ENCODE measurements at regions not wholly inside any gene's neighbourhood (a gene's known extent, or its start where the extent isn't known, plus 50 kb on each side); places are given as distances from the start of the nearest gene placed in this dataset.

DNA sequence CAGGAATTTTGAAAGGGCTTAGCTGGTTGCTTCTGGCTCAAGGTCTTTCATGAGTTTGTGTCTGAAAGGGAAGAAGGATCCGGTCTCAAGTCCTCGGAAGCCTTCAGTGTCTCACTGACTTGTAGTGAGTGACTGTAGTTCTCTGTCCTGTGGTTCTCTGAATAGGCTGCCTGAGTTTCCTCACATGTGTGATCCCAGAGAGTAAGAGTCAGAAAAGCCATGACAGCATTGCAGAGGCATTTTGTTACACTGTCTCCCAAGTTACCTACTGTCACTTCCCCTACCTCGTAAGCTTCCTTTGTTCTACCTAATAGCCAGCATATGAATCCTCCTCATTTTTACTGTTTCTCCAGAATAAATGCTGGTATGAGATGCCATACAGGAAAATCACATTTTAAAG lies 709.1 kb upstream of the CHAC2 start:
- H3K79me2 ChIP-seq (ENCODE audit: low read length), result no peaks in the 10 kb centered on the region
- no peaks in the 10 kb centered on the region for H3K9me3 ChIP-seq (ENCODE audit: low read length)
- no peak overlapping the region for H3K27ac ChIP-seq (ENCODE audit: low read length)
- H3K4me2 ChIP-seq (ENCODE audit: low read depth, low read length, poor library complexity, severe bottlenecking), result no peak overlapping the region
- no peaks in the 10 kb centered on the region for H3K9me2 ChIP-seq (replicated peaks; ENCODE audit: insufficient read depth, low read length)
- H3K36me3 ChIP-seq (ENCODE audit: insufficient read depth, low read length), result no peaks in the 10 kb centered on the region
- H3K4me3 ChIP-seq (ENCODE audit: low read length), result no peak overlapping the region
- no peaks in the 10 kb centered on the region for H4K20me1 ChIP-seq (ENCODE audit: insufficient read depth, low read depth, low read length)
- no peak overlapping the region for H3K9ac ChIP-seq (ENCODE audit: low read length)
- no peak overlapping the region for H2AFZ ChIP-seq (ENCODE audit: low read length)
- no peaks in the 10 kb centered on the region for H3K27me3 ChIP-seq (ENCODE audit: low read length)
- no peaks in the 10 kb centered on the region for H3K4me1 ChIP-seq (ENCODE audit: low read length)
- DNase-seq, result no peak

DNA sequence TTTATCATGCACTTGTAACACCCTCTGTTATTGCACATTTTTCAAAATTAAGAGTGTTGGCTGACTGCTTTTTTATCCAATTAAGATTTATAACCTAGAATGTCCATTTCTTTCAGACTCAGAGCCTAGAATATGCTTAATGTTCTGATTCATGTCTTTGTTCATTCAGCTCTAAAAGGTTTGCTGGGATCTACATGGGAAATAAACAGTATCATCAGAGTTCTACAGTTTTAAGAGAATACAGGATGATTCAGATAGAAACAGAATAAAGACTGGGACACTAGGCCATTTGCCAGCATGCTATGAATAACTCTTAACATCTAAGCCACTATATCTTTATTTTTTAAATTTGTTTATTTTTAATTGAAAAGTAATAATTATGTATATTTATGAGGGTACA lies 713.7 kb upstream of the CHAC2 start:
- Histone ChIP-seq H3K27ac (ENCODE audit: low read length) (no peak overlapping the region), H3K36me3 (ENCODE audit: insufficient read depth, low read length) (no peaks in the 10 kb centered on the region), H4K20me1 (ENCODE audit: insufficient read depth, low read depth, low read length) (no peaks in the 10 kb centered on the region), H3K79me2 (ENCODE audit: low read length) (no peaks in the 10 kb centered on the region), H3K9me2 (replicated peaks; ENCODE audit: insufficient read depth, low read length) (no peaks in the 10 kb centered on the region), H3K9me3 (ENCODE audit: low read length) (no peaks in the 10 kb centered on the region), H3K4me1 (ENCODE audit: low read length) (no peaks in the 10 kb centered on the region), H2AFZ (ENCODE audit: low read length) (no peak overlapping the region), H3K4me3 (ENCODE audit: low read length) (no peak overlapping the region), H3K27me3 (ENCODE audit: low read length) (no peaks in the 10 kb centered on the region), H3K4me2 (ENCODE audit: low read depth, low read length, poor library complexity, severe bottlenecking) (no peak overlapping the region), H3K9ac (ENCODE audit: low read length) (no peak overlapping the region)
- no peak for DNase-seq

DNA sequence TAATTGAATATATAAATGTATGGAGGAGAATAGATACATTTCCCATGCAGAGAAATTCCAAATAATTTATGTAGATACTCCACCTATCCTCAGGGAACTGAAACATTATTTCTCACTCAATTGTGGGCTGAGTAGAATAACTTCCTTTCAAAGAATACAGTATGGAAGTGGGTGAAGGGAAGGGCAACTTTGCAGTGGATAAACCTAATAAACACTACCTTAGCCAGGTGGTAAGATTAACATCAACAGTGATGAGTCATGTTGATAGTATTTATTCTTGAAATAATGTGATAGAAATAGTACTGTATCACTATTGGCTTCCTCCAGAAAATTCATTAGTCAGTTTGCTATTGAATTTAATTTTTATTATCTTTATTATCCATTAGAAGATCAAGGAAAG lies 716.4 kb upstream of the CHAC2 start:
- H4K20me1 ChIP-seq (ENCODE audit: insufficient read depth, low read depth, low read length), result no peaks in the 10 kb centered on the region
- H3K27ac ChIP-seq (ENCODE audit: low read length), result no peak overlapping the region
- no peaks in the 10 kb centered on the region for H3K79me2 ChIP-seq (ENCODE audit: low read length)
- no peak overlapping the region for H3K4me2 ChIP-seq (ENCODE audit: low read depth, low read length, poor library complexity, severe bottlenecking)
- H3K4me1 ChIP-seq (ENCODE audit: low read length), result no peaks in the 10 kb centered on the region
- H3K27me3 ChIP-seq (ENCODE audit: low read length), result no peaks in the 10 kb centered on the region
- H3K9me3 ChIP-seq (ENCODE audit: low read length), result no peaks in the 10 kb centered on the region
- no peaks in the 10 kb centered on the region for H3K9me2 ChIP-seq (replicated peaks; ENCODE audit: insufficient read depth, low read length)
- no peak overlapping the region for H3K9ac ChIP-seq (ENCODE audit: low read length)
- H3K4me3 ChIP-seq (ENCODE audit: low read length), result no peak overlapping the region
- no peak for DNase-seq
- no peaks in the 10 kb centered on the region for H3K36me3 ChIP-seq (ENCODE audit: insufficient read depth, low read length)
- no peak overlapping the region for H2AFZ ChIP-seq (ENCODE audit: low read length)

DNA sequence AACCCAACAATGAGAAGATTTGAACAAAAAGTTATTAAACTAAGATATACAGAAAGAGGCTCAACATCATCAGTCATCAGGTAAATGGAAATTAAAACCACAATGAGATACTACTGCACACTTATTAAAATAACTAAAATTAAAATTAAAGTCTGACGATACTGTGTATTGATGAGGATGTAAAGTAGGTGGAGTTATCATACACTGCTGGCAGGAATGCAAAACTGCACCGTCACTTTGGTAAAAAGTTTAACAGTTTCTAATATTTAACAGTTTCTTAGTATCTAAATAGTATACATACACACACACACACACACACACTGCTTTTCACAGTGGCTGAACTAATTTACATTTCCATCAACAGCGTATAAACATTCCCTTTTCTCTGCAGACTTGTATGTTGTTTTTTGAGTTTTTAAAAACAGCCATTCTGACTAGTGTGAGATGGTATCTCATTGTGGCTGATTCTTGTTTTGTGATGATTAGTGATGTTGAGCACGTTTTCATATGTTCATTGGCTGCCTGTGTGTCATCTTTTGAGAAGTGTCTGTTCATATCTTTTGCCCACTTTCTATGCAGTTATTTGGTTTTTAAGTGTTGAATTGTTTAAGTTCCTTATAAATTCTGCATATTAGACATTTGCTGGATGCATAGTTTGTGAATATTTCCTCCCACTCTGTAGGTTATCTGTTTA lies 726.9 kb upstream of the CHAC2 start:
- H3K27me3 ChIP-seq (ENCODE audit: low read length), result no peaks in the 10 kb centered on the region
- no peak overlapping the region for H3K4me3 ChIP-seq (ENCODE audit: low read length)
- no peaks in the 10 kb centered on the region for H3K36me3 ChIP-seq (ENCODE audit: insufficient read depth, low read length)
- H3K9me3 ChIP-seq (ENCODE audit: low read length), result no peaks in the 10 kb centered on the region
- H3K27ac ChIP-seq (ENCODE audit: low read length), result no peak overlapping the region
- H3K9ac ChIP-seq (ENCODE audit: low read length), result no peak overlapping the region
- H3K4me1 ChIP-seq (ENCODE audit: low read length), result no peaks in the 10 kb centered on the region
- DNase-seq, result no peak
- no peak overlapping the region for H2AFZ ChIP-seq (ENCODE audit: low read length)
- no peaks in the 10 kb centered on the region for H3K9me2 ChIP-seq (replicated peaks; ENCODE audit: insufficient read depth, low read length)
- no peak overlapping the region for H3K4me2 ChIP-seq (ENCODE audit: low read depth, low read length, poor library complexity, severe bottlenecking)
- H4K20me1 ChIP-seq (ENCODE audit: insufficient read depth, low read depth, low read length), result no peaks in the 10 kb centered on the region
- H3K79me2 ChIP-seq (ENCODE audit: low read length), result no peaks in the 10 kb centered on the region

DNA sequence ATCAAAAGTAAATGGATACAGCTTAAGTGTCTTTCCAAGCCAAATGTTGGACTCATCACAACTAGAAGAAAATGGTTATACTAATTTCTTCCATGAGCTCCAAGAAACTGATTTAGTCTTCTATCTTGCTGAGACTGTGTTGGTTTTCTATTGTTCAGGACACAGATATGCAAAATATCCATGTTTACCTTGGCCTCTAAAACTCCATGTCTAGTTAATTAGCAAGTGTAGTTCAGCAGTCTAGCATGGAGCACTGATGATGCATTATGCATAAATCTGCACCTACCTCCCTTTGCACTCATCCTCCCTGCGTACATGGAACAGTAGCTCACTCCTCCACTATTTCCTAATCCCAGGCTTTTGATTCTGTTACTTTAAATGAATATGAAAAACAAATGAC lies 731.4 kb upstream of the CHAC2 start:
- H4K20me1 ChIP-seq (ENCODE audit: insufficient read depth, low read depth, low read length), result no peaks in the 10 kb centered on the region
- no peak overlapping the region for H3K4me2 ChIP-seq (ENCODE audit: low read depth, low read length, poor library complexity, severe bottlenecking)
- no peaks in the 10 kb centered on the region for H3K27me3 ChIP-seq (ENCODE audit: low read length)
- DNase-seq, result no peak
- no peaks in the 10 kb centered on the region for H3K79me2 ChIP-seq (ENCODE audit: low read length)
- no peaks in the 10 kb centered on the region for H3K36me3 ChIP-seq (ENCODE audit: insufficient read depth, low read length)
- no peak overlapping the region for H3K27ac ChIP-seq (ENCODE audit: low read length)
- no peak overlapping the region for H3K9ac ChIP-seq (ENCODE audit: low read length)
- H2AFZ ChIP-seq (ENCODE audit: low read length), result no peak overlapping the region
- no peak overlapping the region for H3K4me3 ChIP-seq (ENCODE audit: low read length)
- no peaks in the 10 kb centered on the region for H3K9me3 ChIP-seq (ENCODE audit: low read length)
- H3K4me1 ChIP-seq (ENCODE audit: low read length), result no peaks in the 10 kb centered on the region
- no peaks in the 10 kb centered on the region for H3K9me2 ChIP-seq (replicated peaks; ENCODE audit: insufficient read depth, low read length)

DNA sequence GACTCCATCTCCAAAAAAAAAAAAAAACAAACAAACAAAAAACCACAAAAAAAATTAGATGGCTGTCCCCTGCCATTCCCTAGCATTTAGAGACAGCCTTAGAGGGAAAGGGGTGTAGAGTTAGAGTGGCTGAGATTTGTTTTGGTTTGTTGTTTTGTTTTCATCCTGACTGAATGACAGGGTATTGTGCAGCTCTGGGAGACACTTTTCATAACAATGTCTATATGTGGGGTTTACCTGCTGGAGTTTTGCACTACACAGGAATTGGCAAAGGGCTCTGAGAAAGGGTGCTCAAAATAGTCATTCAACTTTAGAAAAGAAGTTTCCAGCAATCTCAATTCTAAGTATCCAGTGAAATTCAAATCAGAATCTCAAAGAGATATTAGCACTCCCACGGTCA lies 732.5 kb upstream of the CHAC2 start:
- DNase-seq, result no peak
- Histone ChIP-seq H3K4me1 (ENCODE audit: low read length) (no peaks in the 10 kb centered on the region), H3K27ac (ENCODE audit: low read length) (no peak overlapping the region), H3K79me2 (ENCODE audit: low read length) (no peaks in the 10 kb centered on the region), H2AFZ (ENCODE audit: low read length) (no peak overlapping the region), H3K9ac (ENCODE audit: low read length) (no peak overlapping the region), H3K4me3 (ENCODE audit: low read length) (no peak overlapping the region), H3K4me2 (ENCODE audit: low read depth, low read length, poor library complexity, severe bottlenecking) (no peak overlapping the region), H4K20me1 (ENCODE audit: insufficient read depth, low read depth, low read length) (no peaks in the 10 kb centered on the region), H3K27me3 (ENCODE audit: low read length) (no peaks in the 10 kb centered on the region), H3K9me3 (ENCODE audit: low read length) (no peaks in the 10 kb centered on the region), H3K9me2 (replicated peaks; ENCODE audit: insufficient read depth, low read length) (no peaks in the 10 kb centered on the region), H3K36me3 (ENCODE audit: insufficient read depth, low read length) (no peaks in the 10 kb centered on the region)

DNA sequence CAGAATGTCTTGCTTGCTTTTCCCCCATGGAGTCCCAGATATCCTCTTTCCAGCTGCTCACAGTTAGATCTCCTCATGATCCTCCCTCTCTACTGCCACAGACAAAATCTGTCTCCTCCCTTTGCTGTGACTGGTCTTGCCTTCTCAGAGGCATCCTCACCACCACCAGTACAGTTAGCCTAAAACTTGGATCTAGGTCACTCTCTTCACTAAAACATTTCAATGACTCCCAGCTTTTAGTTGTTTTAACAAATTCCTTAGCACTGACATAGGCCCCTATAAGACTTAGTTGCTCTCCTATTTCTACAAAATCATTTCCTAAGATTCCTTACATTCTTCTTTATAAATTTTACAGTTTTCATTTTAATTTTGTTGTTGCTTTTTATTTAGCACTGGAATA lies 734.2 kb upstream of the CHAC2 start:
- H4K20me1 ChIP-seq (ENCODE audit: insufficient read depth, low read depth, low read length), result no peaks in the 10 kb centered on the region
- H3K9ac ChIP-seq (ENCODE audit: low read length), result no peak overlapping the region
- H3K36me3 ChIP-seq (ENCODE audit: insufficient read depth, low read length), result no peaks in the 10 kb centered on the region
- H3K4me1 ChIP-seq (ENCODE audit: low read length), result no peaks in the 10 kb centered on the region
- no peaks in the 10 kb centered on the region for H3K9me2 ChIP-seq (replicated peaks; ENCODE audit: insufficient read depth, low read length)
- no peak for DNase-seq
- no peak overlapping the region for H3K4me2 ChIP-seq (ENCODE audit: low read depth, low read length, poor library complexity, severe bottlenecking)
- H2AFZ ChIP-seq (ENCODE audit: low read length), result no peak overlapping the region
- H3K9me3 ChIP-seq (ENCODE audit: low read length), result no peaks in the 10 kb centered on the region
- H3K4me3 ChIP-seq (ENCODE audit: low read length), result no peak overlapping the region
- H3K27ac ChIP-seq (ENCODE audit: low read length), result no peak overlapping the region
- no peaks in the 10 kb centered on the region for H3K27me3 ChIP-seq (ENCODE audit: low read length)
- H3K79me2 ChIP-seq (ENCODE audit: low read length), result no peaks in the 10 kb centered on the region

DNA sequence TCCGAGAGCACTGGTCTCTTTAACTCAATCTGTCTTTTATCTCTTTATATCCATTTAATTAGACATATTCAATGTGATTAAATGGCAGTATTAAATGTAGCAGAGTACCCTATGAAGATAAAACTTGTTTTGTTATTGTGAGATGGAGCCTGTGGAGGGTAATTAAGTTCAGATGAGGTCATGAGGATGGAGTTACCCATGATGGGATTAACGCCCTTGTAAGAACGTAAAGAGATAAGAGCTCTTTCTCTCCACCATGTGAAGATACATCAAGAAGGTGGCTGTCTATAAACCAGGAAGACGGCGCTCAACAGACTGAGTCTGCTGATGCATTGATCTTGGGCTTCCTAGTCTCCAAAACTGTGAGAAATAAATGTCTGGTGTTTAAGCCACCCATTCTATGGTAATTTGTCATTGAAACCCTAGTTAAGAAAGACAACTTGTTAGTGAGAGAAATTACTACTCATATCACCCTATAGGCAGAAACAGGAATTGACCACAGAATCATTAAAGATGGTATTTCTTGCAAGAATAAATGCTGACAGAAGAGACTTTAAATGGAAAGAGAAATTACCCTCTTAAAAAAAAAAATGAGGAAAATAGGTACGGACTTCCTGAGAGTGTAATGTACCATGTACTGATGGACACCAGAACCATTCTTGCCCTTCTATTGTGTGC lies 738.7 kb upstream of the CHAC2 start:
- H3K9ac ChIP-seq (ENCODE audit: low read length), result no peak overlapping the region
- no peak overlapping the region for H3K4me2 ChIP-seq (ENCODE audit: low read depth, low read length, poor library complexity, severe bottlenecking)
- no peaks in the 10 kb centered on the region for H4K20me1 ChIP-seq (ENCODE audit: insufficient read depth, low read depth, low read length)
- no peak overlapping the region for H2AFZ ChIP-seq (ENCODE audit: low read length)
- no peaks in the 10 kb centered on the region for H3K9me3 ChIP-seq (ENCODE audit: low read length)
- no peaks in the 10 kb centered on the region for H3K4me1 ChIP-seq (ENCODE audit: low read length)
- H3K27ac ChIP-seq (ENCODE audit: low read length), result no peak overlapping the region
- no peak for DNase-seq
- H3K27me3 ChIP-seq (ENCODE audit: low read length), result no peaks in the 10 kb centered on the region
- no peaks in the 10 kb centered on the region for H3K36me3 ChIP-seq (ENCODE audit: insufficient read depth, low read length)
- H3K9me2 ChIP-seq (replicated peaks; ENCODE audit: insufficient read depth, low read length), result no peaks in the 10 kb centered on the region
- H3K79me2 ChIP-seq (ENCODE audit: low read length), result no peaks in the 10 kb centered on the region
- H3K4me3 ChIP-seq (ENCODE audit: low read length), result no peak overlapping the region

Data from Karpas-422 (cell line).